Thymus (tissue), 11 donors: ENCODE measurements at regions not wholly inside any gene's neighbourhood (a gene's known extent, or its start where the extent isn't known, plus 50 kb on each side); places are given as distances from the start of the nearest gene placed in this dataset.

Source experiments
- DNase-seq, 9 donors: peaks; one replicate each; pipeline ENCODE4 v3.0.0-alpha.2; 2013; ENCODE audit warnings: low spot score in 9 of 9, low read depth in 6 of 9, missing footprints in 1 of 9
- H3K27ac ChIP-seq, 2 donors: one replicate each; pipeline ENCODE4 v1.5.1; 2013; ENCODE audit warnings: control low read depth in 1 of 2, low read depth in 1 of 2, low read length in 1 of 2, mild to moderate bottlenecking in 1 of 2, moderate library complexity in 1 of 2
- H3K27me3 ChIP-seq, 2 donors: one replicate each; pipeline ENCODE4 v1.5.1; 2013; ENCODE audit warnings: low read length in 1 of 2; ENCODE audit not compliant: control insufficient read depth in 2 of 2, insufficient read depth in 1 of 2
- H3K36me3 ChIP-seq, 2 donors: one replicate each; pipeline ENCODE4 v1.5.1; 2013; ENCODE audit warnings: low read length in 1 of 2, mild to moderate bottlenecking in 1 of 2, moderate library complexity in 1 of 2; ENCODE audit not compliant: control insufficient read depth in 2 of 2, insufficient read depth in 2 of 2
- H3K4me1 ChIP-seq, 2 donors: one replicate each; pipeline ENCODE4 v1.5.1; 2013; ENCODE audit warnings: low read length in 2 of 2; ENCODE audit not compliant: control insufficient read depth in 2 of 2, insufficient read depth in 2 of 2
- H3K4me3 ChIP-seq, 2 donors: one replicate each; pipeline ENCODE4 v1.5.1; 2013; ENCODE audit warnings: low read length in 2 of 2, control low read depth in 1 of 2, mild to moderate bottlenecking in 1 of 2
- H3K9me3 ChIP-seq, 2 donors: one replicate each; pipeline ENCODE4 v1.5.1; 2013; ENCODE audit warnings: low read length in 1 of 2, mild to moderate bottlenecking in 1 of 2; ENCODE audit not compliant: control insufficient read depth in 2 of 2, insufficient read depth in 1 of 2
- WGBS: extraction: QIAGEN DNeasy Blood & Tissue Kit; methylation state at CpG from one replicate; pipeline ENCODE4 v1.1.7; 2013; 5-methylcytosine and 5-hydroxymethylcytosine counted together
- donor health status: healthy.

DNA sequence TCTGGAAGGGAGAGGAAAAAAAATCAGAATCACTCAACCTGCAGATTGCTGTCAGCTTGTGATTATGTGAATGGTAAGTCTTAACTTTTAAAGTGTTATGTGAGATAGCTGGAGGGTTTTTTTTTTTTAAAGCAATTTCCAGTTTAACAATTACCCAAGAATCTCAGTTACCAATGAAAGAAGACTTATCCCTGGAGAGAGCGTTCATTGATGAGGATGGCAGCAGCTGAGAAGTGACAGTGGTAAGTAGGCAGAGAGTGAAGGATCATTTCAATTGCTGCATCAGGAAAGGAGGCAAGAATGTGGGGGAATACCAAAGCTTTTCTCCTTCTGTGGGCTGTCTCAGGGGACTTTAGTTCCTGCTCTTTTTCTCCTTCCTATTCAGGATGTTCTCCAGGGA, 370.2 kb upstream of the C9orf72 start:
- H3K27me3 ChIP-seq, result no peaks in the 10 kb centered on the region
- no peaks in the 10 kb centered on the region for H3K4me1 ChIP-seq
- DNase-seq, result no peak
- no peak overlapping the region for H3K27ac ChIP-seq
- H3K4me3 ChIP-seq, result no peak overlapping the region
- H3K9me3 ChIP-seq, result no peaks in the 10 kb centered on the region
- WGBS, result 80% methylated on average over 1 of the region's 1 CpG
- H3K36me3 ChIP-seq, result no peaks in the 10 kb centered on the region

DNA sequence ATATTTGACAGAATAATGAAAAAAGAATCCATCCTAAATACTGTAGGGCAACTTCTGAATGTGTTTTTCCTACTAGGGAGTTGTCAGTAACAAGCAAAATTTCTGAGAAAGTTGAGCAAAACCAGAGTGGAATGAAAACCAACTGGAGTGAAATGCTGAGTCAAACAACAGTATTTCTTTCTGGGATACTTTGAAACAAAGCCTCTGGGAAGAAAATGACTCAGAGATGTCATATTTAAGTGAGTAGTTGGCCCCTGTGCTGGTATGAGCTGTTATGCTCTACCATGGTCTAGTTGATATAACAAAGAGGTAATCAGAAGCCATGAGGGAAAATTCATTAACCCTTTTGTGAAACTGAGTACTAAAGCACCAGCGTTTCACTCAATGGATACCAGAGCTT, 372.1 kb upstream of the C9orf72 start:
- DNase-seq, result no peak
- 54% methylated on average over 1 of the region's 1 CpG for WGBS

DNA sequence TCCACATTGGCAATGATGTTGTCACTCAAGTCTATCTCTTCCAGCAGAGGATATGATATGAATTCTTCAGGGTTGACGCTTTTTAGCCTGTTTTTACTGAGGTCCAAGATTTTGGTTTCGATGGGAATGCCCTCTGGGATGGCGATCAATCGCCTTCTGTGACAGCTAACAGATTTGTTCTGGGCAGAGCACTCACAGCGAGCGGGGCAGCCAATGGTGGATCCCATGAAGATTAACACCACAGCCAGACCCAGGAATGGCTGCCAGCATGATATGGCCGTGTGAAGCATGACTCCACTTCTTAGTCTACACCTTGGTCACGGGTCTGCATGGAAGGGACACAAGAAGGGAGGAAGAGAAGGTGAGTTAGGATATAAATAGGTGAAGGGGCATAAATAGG, 377.1 kb upstream of the C9orf72 start:
- no peaks in the 10 kb centered on the region for H3K27me3 ChIP-seq
- no peak for DNase-seq
- no peak overlapping the region for H3K4me3 ChIP-seq
- no peaks in the 10 kb centered on the region for H3K9me3 ChIP-seq
- H3K4me1 ChIP-seq, result no peaks in the 10 kb centered on the region
- 94% methylated on average over 8 of the region's 8 CpGs for WGBS
- H3K36me3 ChIP-seq, result no peaks in the 10 kb centered on the region
- no peak overlapping the region for H3K27ac ChIP-seq

More for the DNA sequence above, 372.1 kb upstream of the C9orf72 start:
- Histone ChIP-seq H3K27me3 (no peaks in the 10 kb centered on the region), H3K9me3 (no peaks in the 10 kb centered on the region), H3K4me1 (no peaks in the 10 kb centered on the region), H3K36me3 (no peaks in the 10 kb centered on the region), H3K4me3 (no peak overlapping the region), H3K27ac (no peak overlapping the region)

GRCh38 chr9:27954858-27955257, 381.6 kb upstream of the C9orf72 start:
- DNase-seq, result no peak
- Histone ChIP-seq H3K9me3 (no peaks in the 10 kb centered on the region), H3K27ac (no peak overlapping the region), H3K4me1 (no peaks in the 10 kb centered on the region), H3K27me3 (no peaks in the 10 kb centered on the region), H3K36me3 (no peaks in the 10 kb centered on the region), H3K4me3 (no peak overlapping the region)
- 80% methylated on average over 1 of the region's 1 CpG for WGBS

- H3K9me3 ChIP-seq, result no peaks in the 10 kb centered on the region
- no peak for DNase-seq
- no peaks in the 10 kb centered on the region for H3K4me1 ChIP-seq
- no peaks in the 10 kb centered on the region for H3K36me3 ChIP-seq
- no peaks in the 10 kb centered on the region for H3K27me3 ChIP-seq
- H3K27ac ChIP-seq, result no peak overlapping the region
- H3K4me3 ChIP-seq, result no peak overlapping the region
These were observed 390.6 kb upstream of the C9orf72 start for GRCh38 chr9:27963836-27964235.

GRCh38 chr9:27967210-27967609, 393.9 kb upstream of the C9orf72 start:
- DNase-seq, result no peak
- H3K4me3 ChIP-seq, result no peak overlapping the region
- H3K27ac ChIP-seq, result no peak overlapping the region
- H3K36me3 ChIP-seq, result no peaks in the 10 kb centered on the region
- no peaks in the 10 kb centered on the region for H3K4me1 ChIP-seq
- no peaks in the 10 kb centered on the region for H3K9me3 ChIP-seq
- WGBS, result 84% methylated on average over 2 of the region's 2 CpGs
- H3K27me3 ChIP-seq, result no peaks in the 10 kb centered on the region

- WGBS, result 79% methylated on average over 3 of the region's 3 CpGs
- no peaks in the 10 kb centered on the region for H3K9me3 ChIP-seq
- H3K4me3 ChIP-seq, result no peak overlapping the region
- H3K4me1 ChIP-seq, result no peaks in the 10 kb centered on the region
- DNase-seq, result no peak
- no peaks in the 10 kb centered on the region for H3K36me3 ChIP-seq
- no peaks in the 10 kb centered on the region for H3K27me3 ChIP-seq
- no peak overlapping the region for H3K27ac ChIP-seq
These were observed 404.6 kb upstream of the C9orf72 start for GRCh38 chr9:27977931-27978330.

DNA sequence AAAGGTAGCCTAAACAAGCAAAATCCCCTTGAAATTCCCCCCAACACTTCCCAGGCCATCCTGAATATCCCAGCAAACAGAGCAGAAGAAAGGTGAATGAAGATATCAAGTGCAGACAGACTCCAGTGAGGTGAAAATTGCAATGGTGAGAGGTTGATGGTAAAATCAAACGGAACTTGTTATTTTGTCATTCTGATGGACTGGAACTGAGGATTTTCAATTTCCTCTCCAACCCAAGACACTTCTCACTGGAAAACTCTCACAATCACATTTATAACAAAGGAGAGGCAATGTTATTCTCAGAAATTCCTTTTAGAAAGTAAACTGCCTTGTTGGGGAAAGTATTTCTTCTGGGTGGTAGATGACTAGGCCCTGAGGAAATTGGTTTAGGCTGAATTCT, 412.4 kb upstream of the C9orf72 start:
- Histone ChIP-seq H3K4me1 (no peaks in the 10 kb centered on the region), H3K9me3 (no peaks in the 10 kb centered on the region), H3K4me3 (no peak overlapping the region), H3K36me3 (no peaks in the 10 kb centered on the region), H3K27me3 (no peaks in the 10 kb centered on the region), H3K27ac (no peak overlapping the region)
- WGBS, result 96% methylated on average over 1 of the region's 1 CpG
- DNase-seq, result no peak

DNA sequence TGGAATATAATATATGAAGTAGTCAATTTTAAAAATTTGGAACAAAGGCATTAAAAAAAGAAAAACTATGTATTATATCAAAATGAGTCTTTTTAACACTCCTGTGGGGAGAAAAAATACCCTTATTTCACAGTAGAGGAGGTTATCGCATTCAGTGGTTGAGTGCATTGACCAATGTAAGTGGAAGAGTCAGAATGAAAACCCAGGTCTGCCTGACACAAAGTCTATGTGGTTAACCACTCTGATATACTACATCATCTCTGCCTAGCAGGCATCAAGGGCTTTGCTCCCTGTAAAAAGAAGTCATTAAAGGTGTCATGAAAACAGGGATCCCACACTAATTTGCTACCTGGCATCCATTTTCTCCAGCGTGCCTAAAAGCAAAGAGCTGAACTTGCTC, 417.2 kb upstream of the C9orf72 start:
- Histone ChIP-seq H3K27ac (no peak overlapping the region), H3K9me3 (no peaks in the 10 kb centered on the region), H3K4me1 (no peaks in the 10 kb centered on the region), H3K27me3 (no peaks in the 10 kb centered on the region), H3K36me3 (no peaks in the 10 kb centered on the region), H3K4me3 (no peak overlapping the region)
- DNase-seq, result no peak
- WGBS, result 97% methylated on average over 2 of the region's 2 CpGs

- no peak overlapping the region for H3K27ac ChIP-seq
- 94% methylated on average over 5 of the region's 5 CpGs for WGBS
- no peak overlapping the region for H3K4me3 ChIP-seq
These were observed 417.9 kb upstream of the C9orf72 start for GRCh38 chr9:27991221-27991620.

More at GRCh38 chr9:27991221-27991620, 417.9 kb upstream of the C9orf72 start:
- Histone ChIP-seq H3K4me1 (no peaks in the 10 kb centered on the region), H3K27me3 (no peaks in the 10 kb centered on the region), H3K9me3 (no peaks in the 10 kb centered on the region), H3K36me3 (no peaks in the 10 kb centered on the region)
- DNase-seq, result no peak
